Tibial artery (tissue), 4 donors: ENCODE measurements at regions not wholly inside any gene's neighbourhood (a gene's known extent, or its start where the extent isn't known, plus 50 kb on each side); places are given as distances from the start of the nearest gene placed in this dataset.

ENCODE experiments used
- DNase-seq, 2 donors: peaks; one replicate each; pipeline ENCODE4 v3.0.0-alpha.2; 2019
- H3K27ac ChIP-seq, 2 donors: fragments of 200-600 bp; sonication (generic) in 1 of 2; 1 replicate in 1 of 2; 2 replicates in 1 of 2; pipeline ENCODE4 v1.5.1; 2018 to 2019; ENCODE audit warnings: mild to moderate bottlenecking in 1 of 2
- H3K27me3 ChIP-seq, 2 donors: fragments of 200-600 bp; sonication (generic) in 1 of 2; one replicate each; pipeline versions ENCODE4 v1.5.1 to v1.6.0; 2016 to 2019
- H3K36me3 ChIP-seq, 3 donors: fragments of 200-600 bp; sonication (generic) in 2 of 3; one replicate each; pipeline ENCODE4 v1.5.1; 2016 to 2019; ENCODE audit warnings: mild to moderate bottlenecking in 2 of 3
- H3K4me1 ChIP-seq, 4 donors: fragments of 200-600 bp; sonication (generic) in 2 of 4; 1 replicate in 3 of 4; 2 replicates in 1 of 4; pipeline ENCODE4 v1.5.1; 2016 to 2019
- H3K4me3 ChIP-seq, 2 donors: fragments of 200-600 bp; sonication (generic) in 1 of 2; 1 replicate in 1 of 2; 2 replicates in 1 of 2; pipeline ENCODE4 v1.5.1; 2018 to 2019; ENCODE audit warnings: mild to moderate bottlenecking in 2 of 2
- H3K9me3 ChIP-seq, 3 donors: fragments of 200-600 bp; sonication (generic) in 1 of 3; one replicate each; pipeline ENCODE4 v1.5.1; 2016 to 2019
- CTCF ChIP-seq, 2 experiments: fragments of 200-600 bp in 1 of 2; fragments of 450-650 bp in 1 of 2; IDR thresholded peaks; one replicate each; pipeline ENCODE4 v1.5.1; 2017 to 2019; ENCODE audit warnings: antibody characterized with exemption in 2 of 2, mild to moderate bottlenecking in 1 of 2, moderate library complexity in 1 of 2
- intact Hi-C: fragments of 100-400 bp; cut with DNase I; formaldehyde crosslinking; loops from one replicate; pipeline ENCODE4 v1.15.0; 2023; ENCODE audit warnings: low total_unique reads

DNA sequence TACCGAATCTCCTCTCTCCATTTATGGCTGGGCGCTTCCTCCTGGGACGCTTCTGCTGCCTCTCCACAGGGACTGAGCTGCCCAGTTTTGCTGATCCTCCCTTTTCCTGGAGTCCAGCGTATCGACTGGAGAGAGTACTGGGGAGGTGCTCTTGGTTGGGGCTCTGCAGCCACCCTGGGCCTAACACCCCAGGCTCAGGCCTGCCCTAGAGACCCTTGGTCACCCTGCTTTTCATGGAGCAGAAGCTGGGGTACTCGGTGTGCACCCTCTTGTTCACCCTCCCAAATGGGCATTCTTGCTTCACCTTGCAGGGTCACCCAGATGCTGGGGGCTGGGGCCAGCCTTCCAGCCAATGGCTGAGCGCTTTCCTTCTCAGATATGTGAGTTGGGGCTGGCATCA is 88.8 kb upstream of the RET start:
- no peak for TF ChIP-seq CTCF (IDR thresholded peaks at IDR 0.05)
- no peak overlapping the region for H3K27ac ChIP-seq
- no peak overlapping the region for H3K4me3 ChIP-seq
- DNase-seq, result no peak
- H3K9me3 ChIP-seq, result no peaks in the 10 kb centered on the region
- intact Hi-C loops, result no loop called here
- H3K36me3 ChIP-seq, result no peaks in the 10 kb centered on the region
- no peaks in the 10 kb centered on the region for H3K4me1 ChIP-seq
- peaks cover 0 to 9% of the 10 kb centered on the region in 2 donors for H3K27me3 ChIP-seq

GRCh38 chr10:42988517-42989395 is 88.1 kb upstream of the RET start:
- no peak for TF ChIP-seq CTCF (IDR thresholded peaks at IDR 0.05)
- Histone ChIP-seq H3K27ac (no peak overlapping the region), H3K4me1 (no peaks in the 10 kb centered on the region), H3K36me3 (no peaks in the 10 kb centered on the region), H3K27me3 (peaks cover 0 to 9% of the 10 kb centered on the region in 2 donors), H3K4me3 (no peak overlapping the region), H3K9me3 (no peaks in the 10 kb centered on the region)
- no peak for DNase-seq
- intact Hi-C loops, result no loop called here

GRCh38 chr10:42989481-42989921 is 87.4 kb upstream of the RET start:
- DNase-seq, result no peak

DNA sequence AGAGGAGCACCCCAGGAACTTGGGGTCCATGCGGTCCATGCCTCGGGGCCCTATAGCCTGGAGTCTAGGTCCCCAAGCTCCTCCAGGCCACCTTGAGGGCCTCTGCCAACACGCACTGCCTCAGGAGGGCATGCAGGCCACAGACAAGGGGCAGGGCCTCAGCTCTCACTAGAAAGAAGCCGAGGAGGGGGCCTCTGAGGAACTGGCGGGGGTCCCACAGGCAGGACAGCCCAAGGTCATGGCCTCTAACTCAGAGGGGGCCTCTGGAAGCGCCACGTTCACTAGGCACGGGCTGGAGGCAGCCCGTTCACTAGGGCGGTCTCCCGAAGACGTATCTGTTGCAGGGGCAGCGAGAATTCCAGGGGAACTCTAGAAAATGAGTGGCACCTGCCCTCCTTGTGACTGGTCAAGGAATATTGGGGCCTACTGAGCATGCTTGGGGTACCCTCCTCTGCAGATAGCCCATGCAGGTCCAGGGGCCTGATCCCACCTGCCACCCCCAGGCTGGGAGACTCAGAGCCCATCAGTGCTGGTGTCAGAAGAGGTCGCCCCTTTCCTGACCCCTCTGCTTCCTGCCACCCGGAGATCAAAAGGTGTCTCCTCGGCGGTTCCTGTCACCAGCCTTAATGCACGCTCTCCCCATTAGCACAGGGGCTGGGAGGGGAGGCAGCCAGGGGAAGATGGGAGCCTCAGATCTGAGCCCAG is 86.7 kb upstream of the RET start:
- Histone ChIP-seq H3K36me3 (no peaks in the 10 kb centered on the region), H3K4me3 (no peak overlapping the region), H3K9me3 (no peaks in the 10 kb centered on the region), H3K27me3 (peaks cover 0 to 9% of the 10 kb centered on the region in 2 donors), H3K27ac (no peak overlapping the region), H3K4me1 (no peaks in the 10 kb centered on the region)
- intact Hi-C loops, result no loop called here
- TF ChIP-seq CTCF (IDR thresholded peaks at IDR 0.05), result no peak
- no peak for DNase-seq

More at GRCh38 chr10:42989481-42989921, 87.4 kb upstream of the RET start:
- H3K4me1 ChIP-seq, result no peaks in the 10 kb centered on the region
- H3K27ac ChIP-seq, result no peak overlapping the region
- no peaks in the 10 kb centered on the region for H3K9me3 ChIP-seq
- no peaks in the 10 kb centered on the region for H3K36me3 ChIP-seq
- H3K4me3 ChIP-seq, result no peak overlapping the region
- no peak for TF ChIP-seq CTCF (IDR thresholded peaks at IDR 0.05)
- intact Hi-C loops, result no loop called here
- H3K27me3 ChIP-seq, result peaks cover 0 to 9% of the 10 kb centered on the region in 2 donors

DNA sequence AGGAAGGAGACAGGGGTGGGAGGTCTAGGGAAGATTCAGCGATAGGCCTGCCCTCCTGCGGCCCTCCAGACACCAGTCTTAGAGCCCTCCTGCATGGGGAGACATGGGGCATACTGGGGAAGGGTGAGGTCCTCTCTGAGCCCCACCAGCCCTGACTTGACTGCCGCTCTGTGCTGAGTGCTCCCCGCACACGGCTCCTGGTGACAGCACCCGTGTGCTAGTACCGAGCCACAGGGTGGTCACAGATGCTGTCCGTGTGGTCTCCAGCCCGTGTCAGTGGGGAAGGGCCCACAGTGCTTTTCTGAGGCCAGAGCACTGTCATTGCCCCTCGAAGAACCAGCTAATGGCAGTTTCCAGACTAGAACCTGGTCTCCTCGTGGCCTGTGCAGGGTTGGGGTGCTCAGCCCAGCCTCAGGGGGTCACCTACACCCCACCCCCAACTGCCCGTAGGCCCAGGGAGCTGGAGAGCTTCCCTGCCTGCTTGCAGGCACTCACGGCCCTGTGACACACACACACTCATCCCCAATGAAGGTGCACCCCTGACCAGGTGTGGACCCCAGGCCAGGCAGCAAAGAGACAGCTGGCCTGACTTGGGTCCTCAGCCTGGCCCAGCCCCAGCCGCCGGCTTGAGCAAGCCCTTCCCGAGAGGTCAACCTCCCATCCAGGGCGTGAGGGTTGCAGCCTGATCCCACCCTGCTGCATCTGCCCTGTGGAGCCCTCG is 86.0 kb upstream of the RET start:
- Histone ChIP-seq H3K9me3 (no peaks in the 10 kb centered on the region), H3K4me1 (no peaks in the 10 kb centered on the region), H3K4me3 (no peak overlapping the region), H3K36me3 (no peaks in the 10 kb centered on the region), H3K27me3 (peaks cover 0 to 9% of the 10 kb centered on the region in 2 donors), H3K27ac (no peak overlapping the region)
- intact Hi-C loops, result no loop called here
- TF ChIP-seq CTCF (IDR thresholded peaks at IDR 0.05), result no peak
- no peak for DNase-seq
